NCI-H69 (cell line): ENCODE measurements at regions not wholly inside any gene's neighbourhood (a gene's known extent, or its start where the extent isn't known, plus 50 kb on each side); places are given as distances from the start of the nearest gene placed in this dataset.

Experiments used
- DNase-seq: peaks from one replicate; lab custom pipeline; 2025; lab: John Stamatoyannopoulos, UW

DNA sequence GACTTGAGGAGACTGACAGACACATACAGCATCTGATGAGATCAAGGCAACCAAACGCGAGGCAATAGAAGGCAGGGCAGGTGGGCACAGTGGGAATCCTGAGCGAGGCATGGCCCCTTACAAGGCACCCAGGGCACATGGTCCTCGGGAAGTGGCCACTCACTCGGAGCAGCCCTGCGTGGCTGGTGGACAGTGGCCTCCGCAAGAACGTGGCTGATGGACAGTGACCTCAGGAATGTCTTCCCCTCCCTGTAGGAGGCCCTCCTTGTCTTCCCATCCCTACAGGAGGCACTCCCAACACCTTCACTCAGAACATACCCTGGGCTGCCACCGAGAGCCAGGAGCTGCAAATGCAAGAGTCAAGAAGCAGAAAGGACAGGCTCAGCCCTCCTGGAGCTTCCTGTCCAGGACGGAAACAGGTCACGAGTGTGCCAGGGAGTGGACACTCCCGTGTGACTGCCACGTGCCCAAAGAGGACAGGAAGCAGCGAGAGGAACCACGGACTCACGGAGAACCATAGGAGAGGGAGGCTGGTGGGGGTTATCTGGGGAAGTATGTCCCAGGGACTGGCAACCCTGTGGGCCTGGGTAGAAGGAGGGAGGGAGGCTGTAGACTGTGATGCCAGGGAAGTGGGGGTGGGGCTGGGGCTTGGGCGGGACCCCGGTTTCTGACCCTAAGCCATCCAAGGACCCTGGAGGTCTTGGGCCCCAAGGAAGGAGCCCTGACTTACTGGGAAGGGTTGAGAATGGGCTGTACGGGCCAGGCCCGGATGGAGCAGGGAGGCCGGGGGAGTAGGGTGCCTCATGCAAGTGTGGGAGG lies 321.9 kb upstream of the IRX4 start:
- DNase-seq: no peak

DNA sequence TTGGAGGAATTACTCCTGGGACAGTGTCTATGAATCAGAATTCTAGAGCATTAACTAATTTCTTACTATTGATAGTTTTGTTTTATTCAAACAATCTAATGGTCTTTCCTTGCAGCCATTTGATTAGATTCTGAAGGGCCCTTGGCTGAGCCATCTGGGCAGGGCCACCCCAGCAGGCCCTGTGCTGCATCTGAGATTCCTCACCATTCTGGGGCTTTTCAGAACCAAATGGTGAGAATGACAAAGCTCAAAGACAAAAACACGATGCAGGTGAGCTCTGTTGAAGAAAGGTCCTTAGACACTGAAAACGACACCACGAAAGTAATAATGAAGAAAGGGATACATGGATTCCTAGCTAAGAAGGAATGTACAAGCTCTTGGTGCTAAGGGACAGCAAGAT lies 321.0 kb upstream of the IRX4 start:
- no peak for DNase-seq

DNA sequence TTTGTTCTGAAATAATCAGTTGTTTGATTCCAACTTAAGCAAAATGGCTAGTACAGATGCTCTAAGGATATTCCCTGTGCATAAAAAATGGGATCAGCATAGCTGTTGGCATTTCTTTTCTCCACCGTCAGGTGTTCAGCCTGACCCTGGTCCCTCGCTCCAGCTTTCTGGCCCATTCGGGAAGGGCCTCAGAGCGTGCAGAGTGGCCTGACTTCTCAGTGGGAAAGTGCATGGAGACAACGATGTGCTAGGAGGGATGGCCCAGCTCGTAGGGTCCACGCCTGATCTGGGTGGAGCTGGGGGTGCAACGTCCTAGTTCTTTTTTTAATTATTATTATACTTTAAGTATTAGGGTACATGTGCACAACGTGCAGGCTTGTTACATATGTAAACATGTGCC lies 319.1 kb upstream of the IRX4 start:
- no peak for DNase-seq

DNA sequence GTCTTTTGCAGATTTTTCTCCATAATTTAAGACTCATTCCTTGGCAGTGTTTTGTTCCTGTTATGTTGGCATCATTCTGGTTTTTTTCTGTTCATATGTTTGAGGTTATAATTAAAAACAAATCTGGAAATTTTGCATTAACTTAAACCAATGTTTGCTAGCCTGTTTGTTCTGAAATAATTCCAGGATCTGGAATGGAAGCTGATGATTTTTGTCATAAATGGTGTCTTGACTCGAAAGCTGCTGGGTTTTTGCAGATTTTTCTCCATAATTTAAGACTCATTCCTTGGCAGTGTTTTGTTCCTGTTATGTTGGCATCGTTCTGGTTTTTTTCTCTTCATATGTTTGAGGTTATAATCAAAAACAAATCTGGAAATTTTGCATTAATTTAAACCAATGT lies 318.7 kb upstream of the IRX4 start:
- no peak for DNase-seq

DNA sequence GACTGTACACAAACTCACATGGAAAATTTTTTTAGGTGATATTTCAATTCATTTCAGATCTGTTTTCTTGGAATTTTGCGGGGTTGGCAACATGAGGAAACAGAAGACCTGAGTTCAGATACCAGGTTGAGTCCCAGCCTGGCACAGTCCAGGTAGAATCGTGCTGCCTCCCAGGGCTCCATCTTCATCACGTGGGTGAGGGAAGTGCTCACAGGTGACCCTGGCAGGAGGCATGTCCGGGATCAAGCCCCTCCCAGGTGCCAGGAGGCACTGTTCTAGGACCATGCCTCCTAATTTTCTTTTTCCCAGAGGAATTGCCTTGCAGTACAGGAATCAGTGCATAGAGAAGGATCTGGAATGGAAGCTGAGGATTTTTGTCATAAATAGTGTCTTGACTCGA lies 318.3 kb upstream of the IRX4 start:
- no peak for DNase-seq

DNA sequence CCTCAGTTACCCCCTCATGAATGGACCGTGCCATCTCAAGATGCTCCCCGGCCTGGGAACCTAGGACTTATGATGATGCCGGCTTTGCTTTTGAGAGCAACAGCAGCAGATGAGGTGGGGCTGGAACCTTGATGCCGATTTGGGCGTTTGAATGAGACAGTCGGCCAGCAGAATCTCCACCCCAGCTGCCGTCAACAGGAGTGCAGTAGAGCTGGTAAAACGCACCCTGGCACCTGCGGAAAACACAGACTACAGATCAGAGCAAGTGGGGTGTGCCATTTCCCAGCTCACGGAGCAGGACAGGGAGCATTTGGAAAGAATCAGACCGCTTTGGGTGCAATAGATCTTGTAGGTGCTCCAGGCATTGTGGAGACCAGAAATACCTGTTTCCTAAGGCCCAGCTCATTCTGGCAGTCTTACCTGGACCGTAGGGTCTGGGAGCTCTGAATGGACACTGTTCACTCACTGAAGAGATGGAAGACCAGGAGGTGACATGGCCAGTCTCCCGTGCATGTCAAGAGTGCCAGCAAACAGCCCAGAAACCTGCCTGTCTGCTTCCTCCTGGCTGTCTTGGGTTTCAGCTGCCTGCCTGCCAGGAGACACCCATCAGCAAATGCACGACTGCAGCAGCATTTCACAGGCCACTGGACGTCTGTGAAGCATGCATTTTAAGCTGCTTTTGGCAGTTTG lies 317.7 kb upstream of the IRX4 start:
- DNase-seq: no peak

DNA sequence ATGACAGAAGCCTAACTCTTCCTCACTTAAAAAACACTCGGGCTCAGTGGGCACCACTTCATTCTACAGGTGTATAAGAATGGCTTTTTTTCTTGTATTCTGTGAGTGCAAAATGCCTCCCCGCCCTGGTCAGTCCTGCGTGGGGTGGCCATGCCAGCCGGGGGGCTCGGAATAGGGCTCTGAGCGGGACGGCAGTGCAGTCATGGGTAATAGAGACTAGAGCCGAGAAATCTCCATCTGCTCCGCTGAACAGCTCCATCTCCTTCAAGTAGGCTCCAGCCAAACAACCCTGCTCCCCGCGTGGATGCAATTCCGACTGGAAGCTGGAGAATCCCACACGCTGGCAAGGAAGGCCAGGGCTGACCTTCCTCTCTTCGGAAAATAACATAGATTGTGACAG lies 317.0 kb upstream of the IRX4 start:
- DNase-seq: no peak

DNA sequence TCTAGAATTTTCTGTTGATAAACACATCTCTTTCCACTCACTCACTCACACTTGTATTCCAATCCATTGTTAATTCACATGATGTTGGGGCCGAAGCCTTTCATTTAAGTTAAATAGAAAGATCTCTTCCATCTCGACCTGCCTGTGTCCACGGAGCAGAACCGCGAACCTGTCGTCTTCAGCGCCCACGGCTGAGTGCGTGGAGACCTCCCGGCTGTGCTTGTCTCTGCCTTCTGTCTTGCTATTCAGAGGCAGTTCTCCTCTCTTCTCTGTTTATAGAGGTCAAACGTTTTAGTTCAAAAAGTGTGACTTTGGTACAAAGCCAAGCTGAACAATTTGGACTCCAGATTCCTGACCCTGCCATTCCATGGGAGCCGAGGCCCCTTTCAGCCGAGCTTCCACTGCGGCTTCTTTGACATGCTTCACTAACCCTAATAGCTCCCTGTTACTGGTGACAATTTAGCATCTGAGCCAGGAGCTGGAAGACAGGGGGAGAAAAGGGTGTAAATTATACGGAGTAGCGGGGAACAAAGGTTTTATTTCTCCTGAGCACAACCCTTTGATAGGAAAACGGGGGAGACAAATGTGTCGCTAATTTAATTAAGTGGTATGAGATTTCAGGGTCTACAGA lies 314.4 kb upstream of the IRX4 start:
- no peak for DNase-seq

DNA sequence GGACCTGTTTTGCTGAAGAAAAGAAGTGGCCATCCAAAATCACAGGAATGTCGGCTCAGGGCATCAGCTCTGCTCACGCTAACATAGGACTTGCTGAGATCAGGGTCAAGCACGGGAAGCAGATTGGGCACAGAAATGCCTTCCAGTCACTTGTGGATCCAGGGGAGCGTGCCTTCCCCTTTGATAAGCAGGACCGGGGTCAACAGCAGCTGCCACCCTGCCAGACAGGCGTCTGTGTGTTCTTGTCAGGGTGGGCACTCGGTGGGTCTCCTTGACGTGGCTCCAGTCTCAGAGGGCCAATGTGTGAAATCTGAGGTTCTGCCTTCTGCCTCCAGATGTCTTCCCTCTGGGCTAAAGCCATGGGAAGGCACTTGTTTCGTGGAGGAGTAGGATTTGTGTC lies 313.7 kb upstream of the IRX4 start:
- no peak for DNase-seq

DNA sequence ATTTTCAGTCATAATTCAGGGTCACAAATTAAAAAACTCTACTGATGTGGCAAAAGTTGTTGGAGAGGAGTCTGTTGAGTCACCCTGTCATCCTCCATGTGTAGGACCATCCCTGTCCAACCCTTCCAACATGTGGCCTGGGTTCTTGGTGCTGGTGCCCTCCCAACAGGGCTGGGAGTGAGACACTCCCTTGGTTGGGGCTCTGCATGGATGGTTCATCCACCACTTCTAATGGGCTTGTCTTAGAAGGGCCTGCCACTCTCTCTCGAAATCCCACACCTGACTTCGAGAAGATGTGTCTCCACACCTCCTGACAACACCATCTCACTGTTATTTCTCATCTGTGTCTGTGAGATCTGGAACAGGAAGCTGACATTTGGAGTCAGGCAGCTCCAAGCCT lies 312.2 kb upstream of the IRX4 start:
- no peak for DNase-seq

DNA sequence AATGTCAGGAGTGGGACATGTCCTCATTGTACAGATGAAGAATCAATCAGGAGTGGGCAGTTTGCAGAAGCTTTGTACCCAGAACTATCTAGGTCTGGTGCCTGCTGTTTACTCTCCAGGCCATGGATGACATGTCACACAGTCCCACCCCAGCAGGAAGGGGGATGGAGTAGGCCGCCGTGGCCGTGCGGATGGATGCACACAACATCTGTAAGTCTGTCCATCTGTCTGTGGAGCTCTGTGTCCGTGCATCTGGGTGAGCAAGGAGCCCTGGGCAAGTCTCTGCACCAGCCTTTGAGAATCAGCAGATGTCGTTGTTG lies 311.5 kb upstream of the IRX4 start:
- no peak for DNase-seq

DNA sequence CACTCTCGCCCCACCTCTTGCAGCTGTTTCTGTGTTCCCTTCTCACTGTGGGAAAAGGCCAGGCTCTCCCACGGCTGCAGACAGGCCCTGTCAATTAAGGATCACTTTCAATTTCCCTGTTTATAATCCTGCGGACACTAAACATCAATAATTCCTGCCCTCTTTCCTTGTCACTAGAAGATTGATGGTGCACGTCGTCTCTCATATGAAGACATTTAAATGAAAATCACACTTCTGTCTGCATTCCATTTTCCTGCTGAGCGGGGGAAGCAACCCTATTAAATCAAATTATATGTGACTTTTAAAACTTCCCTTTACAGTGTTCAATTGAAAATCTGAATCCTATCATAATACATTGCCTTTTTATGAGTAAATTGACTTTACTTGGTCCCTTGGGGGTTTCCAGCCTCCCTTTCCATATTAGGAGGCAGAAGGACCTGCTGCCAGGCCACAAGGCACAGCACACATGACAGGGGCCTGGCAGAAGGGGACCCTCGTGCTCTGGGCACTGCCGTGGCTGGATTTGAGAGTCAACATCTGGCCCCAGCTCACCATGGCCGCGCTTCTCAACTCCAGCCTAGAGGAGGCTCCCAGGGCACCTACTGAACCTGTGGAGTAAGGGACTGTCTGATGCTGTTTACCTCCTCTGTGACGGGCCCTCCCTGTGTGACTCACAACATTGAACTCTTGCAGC lies 311.0 kb upstream of the IRX4 start:
- no peak for DNase-seq

DNA sequence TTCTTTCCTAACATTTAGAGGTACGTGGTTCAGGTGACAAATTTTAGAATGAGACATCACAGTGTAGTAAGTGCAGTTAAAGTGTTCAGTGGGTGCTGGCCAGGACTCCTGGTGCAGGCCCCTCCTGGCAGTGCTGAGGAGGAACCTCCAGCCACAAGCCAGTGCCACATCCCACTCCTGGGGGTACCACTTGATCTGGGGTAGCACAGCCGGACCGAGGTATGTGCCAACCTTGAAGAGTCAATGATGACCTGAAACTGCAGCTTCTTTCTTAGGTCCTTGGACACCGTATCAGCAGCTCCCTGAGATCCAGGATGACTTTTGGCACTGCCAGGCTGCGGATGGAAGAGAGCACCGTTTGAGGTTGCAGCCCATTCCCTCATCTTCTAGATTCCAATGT lies 310.4 kb upstream of the IRX4 start:
- no peak for DNase-seq

DNA sequence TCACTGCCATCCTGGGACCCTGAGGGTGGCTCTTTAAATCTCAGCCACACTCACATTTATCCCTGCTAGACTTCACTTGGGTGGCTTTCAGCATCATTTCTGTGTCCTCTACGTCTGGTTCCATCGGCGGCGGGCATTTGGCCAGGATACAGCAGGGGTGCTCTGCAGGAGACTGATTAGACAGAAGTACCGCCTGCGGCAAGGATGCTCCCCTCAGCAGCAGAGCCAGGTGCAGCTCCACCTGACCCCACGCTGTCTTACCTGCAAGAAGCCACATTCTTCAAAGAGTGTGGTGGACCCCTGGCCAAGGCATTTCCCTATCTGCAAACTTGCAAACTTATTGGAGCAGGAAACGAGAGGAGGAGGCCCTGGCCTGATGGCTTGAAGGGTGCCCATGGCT lies 309.8 kb upstream of the IRX4 start:
- no peak for DNase-seq

DNA sequence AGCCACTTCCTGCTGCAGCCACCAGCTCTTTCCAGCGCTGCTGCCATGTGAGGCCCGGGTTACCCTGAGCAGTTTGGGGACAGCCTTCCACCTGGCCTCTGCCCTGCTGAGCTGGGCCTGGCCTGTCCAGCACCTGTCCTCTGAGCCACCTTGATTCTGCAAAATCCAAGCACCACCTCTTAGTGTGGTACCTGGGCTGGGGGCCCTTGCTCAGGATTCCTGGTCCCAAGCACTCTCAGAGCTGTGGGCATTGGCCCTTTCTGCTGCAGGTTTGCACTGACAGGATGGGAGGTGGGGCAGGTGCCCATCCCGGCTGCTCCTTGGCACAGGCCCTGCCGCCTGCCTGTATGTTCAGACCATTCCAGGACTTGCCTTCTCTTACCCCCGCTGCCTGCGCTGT lies 309.2 kb upstream of the IRX4 start:
- DNase-seq: no peak

DNA sequence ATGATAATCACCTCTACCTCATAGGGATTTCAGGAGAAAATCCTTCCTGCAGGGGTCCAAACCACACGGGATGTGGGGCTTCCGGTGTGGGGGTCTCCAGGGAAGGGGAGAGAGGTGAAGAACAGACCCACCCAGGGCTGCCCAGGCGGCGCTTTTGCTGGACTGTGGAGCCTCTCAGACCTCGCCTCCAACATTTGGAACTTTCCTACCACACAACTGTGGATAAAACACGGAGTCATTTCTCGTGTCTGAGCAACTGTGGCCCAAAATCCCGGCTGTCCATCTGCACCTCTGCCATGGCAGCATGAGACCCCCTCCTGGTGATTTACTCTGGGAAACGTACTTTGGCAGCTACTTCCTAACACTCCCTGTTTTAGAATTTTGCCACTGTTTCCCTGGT lies 307.8 kb upstream of the IRX4 start:
- no peak for DNase-seq

DNA sequence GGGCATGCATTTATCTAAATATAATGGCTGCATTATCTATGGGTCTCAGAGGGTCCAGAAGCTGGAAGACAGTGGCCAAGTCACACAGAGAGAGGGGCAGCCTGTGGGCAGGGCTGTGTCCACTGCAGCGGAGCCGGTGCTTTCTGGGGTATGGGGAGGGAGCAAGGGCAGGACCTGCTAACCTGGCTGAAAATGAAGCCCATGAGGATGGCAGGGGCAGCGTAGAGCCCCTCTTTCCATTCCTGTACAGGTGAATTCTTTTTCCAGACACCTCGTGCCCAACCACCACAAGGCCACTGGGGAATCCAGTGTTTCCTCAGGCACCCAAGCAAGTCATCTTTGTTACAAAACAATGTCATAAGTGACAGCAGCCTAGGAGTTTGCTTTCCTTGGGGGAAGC lies 305.9 kb upstream of the IRX4 start:
- no peak for DNase-seq

DNA sequence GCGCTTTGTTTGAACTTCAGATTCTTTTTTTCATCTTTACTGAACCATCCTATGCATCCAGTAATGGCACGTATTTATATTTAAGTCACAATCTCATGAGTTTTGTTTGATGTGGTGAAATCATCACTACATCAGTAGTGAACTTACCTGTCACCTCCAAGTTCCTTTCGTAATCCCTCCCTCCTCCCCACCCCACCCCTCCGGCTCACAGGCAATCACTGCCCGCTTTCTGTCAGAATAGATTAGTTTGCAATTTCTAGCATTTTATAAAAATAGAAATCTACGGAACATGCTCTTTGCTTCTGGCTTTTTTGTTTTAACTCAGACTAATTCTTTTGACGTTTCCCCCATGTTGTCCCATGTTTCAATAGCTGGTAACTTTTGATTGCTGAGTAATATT lies 305.4 kb upstream of the IRX4 start:
- DNase-seq: no peak

DNA sequence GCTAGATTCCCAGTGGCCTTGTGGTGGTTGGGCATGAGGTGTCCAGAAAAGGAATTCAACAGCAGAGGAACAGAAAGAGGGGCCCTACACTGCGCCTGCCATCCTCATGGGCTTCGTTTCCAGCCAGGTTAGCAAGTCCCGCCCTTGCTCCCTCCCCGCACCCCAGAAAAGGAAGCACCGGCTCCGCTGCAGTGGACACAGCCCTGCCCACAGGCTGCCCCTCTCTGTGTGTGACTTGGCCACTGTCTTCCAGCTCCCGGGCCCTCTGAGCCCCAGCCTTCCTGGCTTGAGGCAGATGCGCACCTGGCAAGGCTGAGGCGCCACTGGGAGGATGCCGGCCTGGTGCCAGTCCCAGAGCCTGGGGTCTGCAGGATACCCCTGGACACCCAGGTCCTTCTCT lies 305.0 kb upstream of the IRX4 start:
- DNase-seq: no peak

DNA sequence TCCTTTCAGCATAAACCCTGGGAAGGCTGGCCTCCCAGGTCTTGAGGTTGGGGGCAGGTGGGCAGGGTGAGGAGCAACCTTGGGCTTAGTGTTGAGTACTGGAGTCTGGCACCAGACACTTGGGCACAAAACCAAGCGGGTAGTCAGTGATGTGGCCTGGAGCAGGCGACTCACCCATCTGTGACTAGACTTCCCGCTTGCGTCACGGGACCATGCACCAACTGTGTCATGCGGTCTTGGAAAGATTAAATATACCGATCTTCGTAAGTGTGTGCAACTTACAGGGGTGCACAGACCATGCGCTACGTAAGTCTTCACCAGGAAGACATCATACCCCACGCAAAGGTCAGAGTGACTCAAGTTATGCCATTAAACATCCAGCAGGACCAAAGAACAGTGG lies 304.4 kb upstream of the IRX4 start:
- DNase-seq: no peak

DNA sequence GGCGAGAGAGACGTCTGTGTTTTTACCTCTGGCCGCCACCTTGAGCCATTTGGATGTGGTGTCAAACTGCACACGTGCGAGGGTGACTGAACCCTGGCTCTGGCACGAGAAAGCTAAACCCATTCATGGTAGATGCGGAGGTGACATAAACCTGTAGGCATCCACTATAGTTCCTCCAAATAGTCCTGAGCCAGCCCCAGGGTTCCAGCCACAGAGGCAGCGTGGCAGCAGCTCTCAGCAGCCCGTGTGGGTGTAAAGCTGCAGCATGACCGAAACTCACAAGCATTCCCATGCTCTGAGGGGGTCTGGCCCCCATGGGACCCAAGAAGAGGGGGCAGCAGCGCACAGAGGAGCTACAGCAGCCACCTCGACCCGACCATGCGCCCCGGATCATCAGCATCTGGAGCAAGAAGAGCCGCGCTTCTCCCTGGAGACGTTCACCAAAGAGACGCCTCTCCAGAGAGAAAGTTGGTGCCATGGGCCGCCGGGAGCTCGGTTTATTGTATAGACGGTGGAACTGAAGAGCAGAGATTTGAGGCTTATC lies 303.8 kb upstream of the IRX4 start:
- no peak for DNase-seq

DNA sequence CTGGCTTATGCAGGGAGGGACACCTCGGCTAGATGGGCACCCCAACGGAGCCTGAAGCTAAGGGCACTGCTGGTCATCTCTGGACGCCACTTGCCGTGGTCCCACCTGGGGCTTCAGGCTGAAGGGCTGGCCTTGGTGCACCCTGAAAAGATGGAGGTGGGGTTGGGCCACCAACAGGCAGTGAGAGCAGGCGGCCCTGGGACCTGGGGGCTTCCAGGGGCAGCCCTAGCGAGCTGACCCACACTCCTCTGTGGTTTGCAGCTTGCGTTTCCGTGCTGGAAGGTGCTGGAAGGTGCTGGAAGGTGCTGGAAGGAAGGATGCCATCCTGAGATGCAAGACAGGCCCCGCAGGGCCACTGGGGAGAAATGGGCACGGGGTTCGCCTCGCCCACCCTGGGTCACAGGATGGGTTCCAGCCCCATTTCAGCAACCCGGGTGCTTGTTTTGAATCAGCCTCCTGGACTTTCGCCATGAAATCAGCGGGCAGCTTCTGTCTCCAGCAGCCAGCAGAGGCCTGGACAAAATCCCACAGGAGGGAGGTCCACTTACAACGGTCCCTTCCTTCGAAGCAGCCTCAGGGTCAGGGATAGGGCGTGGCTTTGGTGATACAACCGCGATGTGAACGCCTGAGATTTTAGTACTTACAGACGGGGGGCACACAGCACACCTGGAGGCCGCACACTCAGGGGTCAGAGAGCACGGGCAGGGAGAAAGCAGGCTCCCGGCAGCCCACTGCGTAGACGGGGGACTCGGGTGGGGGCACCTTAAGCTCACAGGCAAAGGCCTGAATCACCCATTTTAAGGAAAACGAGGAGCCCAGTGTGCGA lies 303.1 kb upstream of the IRX4 start:
- DNase-seq: no peak
